A673 (cell line): ENCODE measurements at regions not wholly inside any gene's neighbourhood (a gene's known extent, or its start where the extent isn't known, plus 50 kb on each side); places are given as distances from the start of the nearest gene placed in this dataset.

Source experiments
- EZH2 ChIP-seq: fragments of 200-600 bp; sonication (generic); IDR thresholded peaks from 2 replicates; pipeline ENCODE4 v1.6.1; 2017; ENCODE audit warnings: borderline replicate concordance, low read depth, mild to moderate bottlenecking, mixed read lengths, antibody characterized with exemption, low read length; ENCODE audit not compliant: poor library complexity, severe bottlenecking
- TF ChIP-seq, protein P1 (sequence below): fragments of 300-800, 200-600 bp; sonication (generic); conservative IDR thresholded peaks from 2 replicates; pipeline ENCODE4 v1.5.1; 2017; ENCODE audit warnings: low read depth, mild to moderate bottlenecking, antibody characterized with exemption, low read length, moderate library complexity, mixed read lengths

DNA sequence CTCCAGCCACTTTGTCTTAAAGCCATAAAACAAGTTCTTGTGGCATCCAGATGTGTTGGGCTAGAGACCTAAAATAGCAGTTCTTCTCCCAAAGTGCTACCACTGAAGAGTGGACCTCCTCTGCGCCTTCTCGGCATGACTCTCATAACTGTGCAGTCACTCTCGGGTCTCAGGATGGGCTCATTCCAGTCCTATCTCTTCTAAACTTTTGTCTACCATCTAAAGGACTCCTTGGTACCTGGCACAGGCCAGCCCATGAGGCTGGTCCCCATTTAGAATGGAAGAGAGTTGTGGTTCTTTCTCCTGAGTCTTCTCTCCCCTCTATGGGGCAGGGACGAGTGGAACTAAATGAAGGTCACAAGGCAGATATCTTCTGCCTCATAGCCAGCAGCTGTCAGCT, 272.0 kb upstream of the TMTC4 start:
- TF ChIP-seq, protein P1, sequence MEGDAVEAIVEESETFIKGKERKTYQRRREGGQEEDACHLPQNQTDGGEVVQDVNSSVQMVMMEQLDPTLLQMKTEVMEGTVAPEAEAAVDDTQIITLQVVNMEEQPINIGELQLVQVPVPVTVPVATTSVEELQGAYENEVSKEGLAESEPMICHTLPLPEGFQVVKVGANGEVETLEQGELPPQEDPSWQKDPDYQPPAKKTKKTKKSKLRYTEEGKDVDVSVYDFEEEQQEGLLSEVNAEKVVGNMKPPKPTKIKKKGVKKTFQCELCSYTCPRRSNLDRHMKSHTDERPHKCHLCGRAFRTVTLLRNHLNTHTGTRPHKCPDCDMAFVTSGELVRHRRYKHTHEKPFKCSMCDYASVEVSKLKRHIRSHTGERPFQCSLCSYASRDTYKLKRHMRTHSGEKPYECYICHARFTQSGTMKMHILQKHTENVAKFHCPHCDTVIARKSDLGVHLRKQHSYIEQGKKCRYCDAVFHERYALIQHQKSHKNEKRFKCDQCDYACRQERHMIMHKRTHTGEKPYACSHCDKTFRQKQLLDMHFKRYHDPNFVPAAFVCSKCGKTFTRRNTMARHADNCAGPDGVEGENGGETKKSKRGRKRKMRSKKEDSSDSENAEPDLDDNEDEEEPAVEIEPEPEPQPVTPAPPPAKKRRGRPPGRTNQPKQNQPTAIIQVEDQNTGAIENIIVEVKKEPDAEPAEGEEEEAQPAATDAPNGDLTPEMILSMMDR: no peak
- TF ChIP-seq EZH2: no peak
